ENCODE measurements at regions not wholly inside any gene's neighbourhood (a gene's known extent, or its start where the extent isn't known, plus 50 kb on each side); places are given as distances from the start of the nearest gene placed in this dataset.

DNA sequence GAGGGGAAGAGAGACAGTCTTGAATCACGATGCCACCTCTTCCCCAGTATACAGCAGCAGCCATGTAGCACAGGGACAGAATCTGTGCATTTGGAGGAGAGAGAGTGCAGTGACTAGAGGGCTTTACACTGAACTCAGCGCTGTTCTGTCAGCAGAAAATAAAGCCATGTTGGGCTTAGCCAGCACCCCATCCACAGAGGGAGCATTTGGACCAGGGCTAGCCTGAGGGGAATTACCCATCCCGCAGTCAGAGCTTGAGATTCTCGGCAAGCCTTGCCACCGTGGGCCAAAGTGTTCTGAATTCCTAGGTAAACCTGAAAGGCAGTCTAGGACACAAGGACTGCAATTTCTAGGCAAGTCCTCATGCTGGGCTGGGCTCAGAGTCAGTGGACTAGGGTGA lies 120.4 kb upstream of the CNOT2 start:
- Histone ChIP-seq H3K27me3 (replicated peaks in 1 of 2; ENCODE audit: control insufficient read depth in 2 of 2, extremely low read depth in 1 of 2, insufficient read depth in 2 of 2, low read length in 1 of 2) (no peaks in the 10 kb centered on the region), H3K27ac (ENCODE audit: low read length) (no peak overlapping the region), H3K4me3 (ENCODE audit: control insufficient read depth in 1 of 2, extremely low read depth in 1 of 2, low read length in 1 of 2) (no peak overlapping the region), H3K36me3 (ENCODE audit: control insufficient read depth in 2 of 2, extremely low read depth in 1 of 2, insufficient read depth in 1 of 2, low read length in 1 of 2) (no peaks in the 10 kb centered on the region), H3K9me3 (no peaks in the 10 kb centered on the region), H3K4me1 (ENCODE audit: control insufficient read depth in 1 of 2, extremely low read depth in 1 of 2, insufficient read depth in 2 of 2, low read length in 2 of 2) (no peaks in the 10 kb centered on the region)
- no peaks in the 10 kb centered on the region for H3K36me3 Mint-ChIP-seq
- H3K27me3 Mint-ChIP-seq: peaks cover 0 to 6% of the 10 kb centered on the region in 2 donors
- ATAC-seq (replicated peaks in 1 of 4) (no peak), DNase-seq (no peak)
- H3K4me3 Mint-ChIP-seq: no peak overlapping the region
- H3K27ac Mint-ChIP-seq: no peak overlapping the region
- H3K9me3 Mint-ChIP-seq: no peaks in the 10 kb centered on the region
- 94% methylated on average over 4 of the region's 5 CpGs for WGBS (ENCODE audit: insufficient coverage)
- ChIA-PET POLR2A (no interaction called here), CTCF (no interaction called here)
- H3K4me1 Mint-ChIP-seq: no peaks in the 10 kb centered on the region

- Mint-ChIP-seq H3K36me3 (peaks cover under 1% of the 10 kb centered on the region), H3K27ac (no peak overlapping the region), H3K4me1 (peaks cover 0 to under 1% (median 0%) of the 10 kb centered on the region in 3 donors), H3K9me3 (peaks cover 5 to 6% (median 5%) of the 10 kb centered on the region in 3 donors), H3K4me3 (no peak overlapping the region), H3K27me3 (no peaks in the 10 kb centered on the region)
- no peak overlapping the region for H3K27ac ChIP-seq (ENCODE audit: low read length)
- WGBS (ENCODE audit: insufficient coverage): 40% methylated on average over 1 of the region's 2 CpGs
- DNase-seq: no peak
- no peaks in the 10 kb centered on the region for H3K4me1 ChIP-seq (ENCODE audit: control insufficient read depth in 1 of 2, extremely low read depth in 1 of 2, insufficient read depth in 2 of 2, low read length in 2 of 2)
- POLR2A ChIA-PET: no interaction called here
- ATAC-seq (replicated peaks in 1 of 4): no peak
- CTCF ChIA-PET: interaction anchor here in 1 of 2 donors (0.9 kb wide), 1 partner anchor 15 kb away, joined by 3 read pairs; no protein-coding TSS in a partner anchor
- no peak overlapping the region for H3K4me3 ChIP-seq (ENCODE audit: control insufficient read depth in 1 of 2, extremely low read depth in 1 of 2, low read length in 1 of 2)
- no peaks in the 10 kb centered on the region for H3K36me3 ChIP-seq (ENCODE audit: control insufficient read depth in 2 of 2, extremely low read depth in 1 of 2, insufficient read depth in 1 of 2, low read length in 1 of 2)
- H3K9me3 ChIP-seq: no peaks in the 10 kb centered on the region
- H3K27me3 ChIP-seq (replicated peaks in 1 of 2; ENCODE audit: control insufficient read depth in 2 of 2, extremely low read depth in 1 of 2, insufficient read depth in 2 of 2, low read length in 1 of 2): no peaks in the 10 kb centered on the region
Observed at GRCh38 chr12:70149013-70149412, 94.2 kb upstream of the CNOT2 start.

- H3K27me3 ChIP-seq (replicated peaks in 1 of 2; ENCODE audit: control insufficient read depth in 2 of 2, extremely low read depth in 1 of 2, insufficient read depth in 2 of 2, low read length in 1 of 2): no peaks in the 10 kb centered on the region
- no peak overlapping the region for H3K4me3 Mint-ChIP-seq
- no peak for DNase-seq
Observed at GRCh38 chr12:70149665-70150064, 93.6 kb upstream of the CNOT2 start.

GRCh38 chr12:70150230-70150629 lies 93.0 kb upstream of the CNOT2 start:
- Histone ChIP-seq H3K4me1 (ENCODE audit: control insufficient read depth in 1 of 2, extremely low read depth in 1 of 2, insufficient read depth in 2 of 2, low read length in 2 of 2) (no peaks in the 10 kb centered on the region), H3K9me3 (peaks cover 2% of the 10 kb centered on the region), H3K4me3 (ENCODE audit: control insufficient read depth in 1 of 2, extremely low read depth in 1 of 2, low read length in 1 of 2) (no peak overlapping the region), H3K27ac (ENCODE audit: low read length) (no peak overlapping the region), H3K36me3 (ENCODE audit: control insufficient read depth in 2 of 2, extremely low read depth in 1 of 2, insufficient read depth in 1 of 2, low read length in 1 of 2) (no peaks in the 10 kb centered on the region), H3K27me3 (replicated peaks in 1 of 2; ENCODE audit: control insufficient read depth in 2 of 2, extremely low read depth in 1 of 2, insufficient read depth in 2 of 2, low read length in 1 of 2) (no peaks in the 10 kb centered on the region)
- CTCF ChIA-PET: no interaction called here
- no peak for DNase-seq
- H3K4me3 Mint-ChIP-seq: no peak overlapping the region
- POLR2A ChIA-PET: no interaction called here
- no peaks in the 10 kb centered on the region for H3K27me3 Mint-ChIP-seq
- whole genome bisulfite sequencing (ENCODE audit: insufficient coverage): no CpG with 5 or more reads among the region's 2 CpGs
- ATAC-seq (replicated peaks in 1 of 4): no peak
- peaks cover 3% of the 10 kb centered on the region for H3K36me3 Mint-ChIP-seq
- H3K4me1 Mint-ChIP-seq: peaks cover 0 to 5% (median 0%) of the 10 kb centered on the region in 3 donors
- H3K9me3 Mint-ChIP-seq: peaks cover 5 to 12% (median 10%) of the 10 kb centered on the region in 3 donors
- no peak overlapping the region for H3K27ac Mint-ChIP-seq

More at GRCh38 chr12:70149665-70150064, 93.6 kb upstream of the CNOT2 start:
- Mint-ChIP-seq H3K36me3 (peaks cover 3% of the 10 kb centered on the region), H3K27ac (no peak overlapping the region), H3K4me1 (peaks cover 0 to 5% (median 0%) of the 10 kb centered on the region in 3 donors), H3K9me3 (peaks cover 5 to 10% (median 9%) of the 10 kb centered on the region in 3 donors), H3K27me3 (no peaks in the 10 kb centered on the region)
- no peak overlapping the region for H3K27ac ChIP-seq (ENCODE audit: low read length)
- H3K36me3 ChIP-seq (ENCODE audit: control insufficient read depth in 2 of 2, extremely low read depth in 1 of 2, insufficient read depth in 1 of 2, low read length in 1 of 2): no peaks in the 10 kb centered on the region
- no peaks in the 10 kb centered on the region for H3K9me3 ChIP-seq
- H3K4me3 ChIP-seq (ENCODE audit: control insufficient read depth in 1 of 2, extremely low read depth in 1 of 2, low read length in 1 of 2): no peak overlapping the region
- H3K4me1 ChIP-seq (ENCODE audit: control insufficient read depth in 1 of 2, extremely low read depth in 1 of 2, insufficient read depth in 2 of 2, low read length in 2 of 2): no peaks in the 10 kb centered on the region
- ATAC-seq (replicated peaks in 1 of 4): no peak
- POLR2A ChIA-PET: no interaction called here
- CTCF ChIA-PET: interaction anchor here in 1 of 2 donors (0.9 kb wide), 1 partner anchor 14 kb away, joined by 3 read pairs; no protein-coding TSS in a partner anchor

- H3K27me3 Mint-ChIP-seq: no peaks in the 10 kb centered on the region
- H3K9me3 Mint-ChIP-seq: peaks cover 5 to 17% (median 14%) of the 10 kb centered on the region in 3 donors
- peaks cover 3% of the 10 kb centered on the region for H3K9me3 ChIP-seq
- no peak overlapping the region for H3K27ac Mint-ChIP-seq
- no peak overlapping the region for H3K4me3 Mint-ChIP-seq
- ChIA-PET CTCF (no interaction called here), POLR2A (interaction anchor here in 1 of 2 donors (1.2 kb wide), 1 partner anchor 34 kb away, joined by 3 read pairs; no protein-coding TSS in a partner anchor)
- H3K36me3 Mint-ChIP-seq: peaks cover 3% of the 10 kb centered on the region
- no peak overlapping the region for H3K4me3 ChIP-seq (ENCODE audit: control insufficient read depth in 1 of 2, extremely low read depth in 1 of 2, low read length in 1 of 2)
- H3K27me3 ChIP-seq (replicated peaks in 1 of 2; ENCODE audit: control insufficient read depth in 2 of 2, extremely low read depth in 1 of 2, insufficient read depth in 2 of 2, low read length in 1 of 2): no peaks in the 10 kb centered on the region
- H3K27ac ChIP-seq (ENCODE audit: low read length): no peak overlapping the region
- no peaks in the 10 kb centered on the region for H3K36me3 ChIP-seq (ENCODE audit: control insufficient read depth in 2 of 2, extremely low read depth in 1 of 2, insufficient read depth in 1 of 2, low read length in 1 of 2)
- WGBS (ENCODE audit: insufficient coverage): 65% methylated on average over 3 of the region's 4 CpGs
- no peak for ATAC-seq (replicated peaks in 1 of 4)
- no peak for DNase-seq
- peaks cover 0 to 5% (median 0%) of the 10 kb centered on the region in 3 donors for H3K4me1 Mint-ChIP-seq
- H3K4me1 ChIP-seq (ENCODE audit: control insufficient read depth in 1 of 2, extremely low read depth in 1 of 2, insufficient read depth in 2 of 2, low read length in 2 of 2): no peaks in the 10 kb centered on the region
Observed at GRCh38 chr12:70151993-70152392, 91.2 kb upstream of the CNOT2 start.

DNA sequence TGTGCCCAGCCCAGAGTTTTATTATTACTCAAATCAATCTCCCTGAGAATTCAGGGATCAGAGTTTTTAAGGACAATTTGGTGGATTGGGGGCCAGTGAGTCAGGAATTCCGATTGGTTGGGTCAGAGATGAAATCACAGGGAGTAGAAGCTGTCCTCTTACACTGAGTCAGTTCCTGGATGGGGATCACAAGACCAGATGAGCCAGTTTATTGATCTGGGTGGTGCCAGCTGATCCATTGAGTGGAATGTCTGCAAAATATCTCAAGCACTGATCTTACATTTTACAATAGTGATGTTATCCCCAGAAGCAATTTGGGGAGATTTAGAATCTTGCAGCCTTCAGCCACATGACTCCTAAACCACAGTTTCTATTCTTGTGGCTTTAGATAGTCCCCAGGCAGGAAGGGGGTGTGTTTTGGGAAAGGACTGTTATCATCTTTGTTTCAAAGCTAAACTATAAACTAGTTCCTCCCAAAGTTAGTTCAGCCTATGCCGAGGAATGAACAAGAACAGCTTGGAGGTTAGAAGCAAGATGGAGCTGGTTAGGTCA lies 89.1 kb upstream of the CNOT2 start:
- Histone ChIP-seq H3K4me1 (ENCODE audit: control insufficient read depth in 1 of 2, extremely low read depth in 1 of 2, insufficient read depth in 2 of 2, low read length in 2 of 2) (no peaks in the 10 kb centered on the region), H3K4me3 (ENCODE audit: control insufficient read depth in 1 of 2, extremely low read depth in 1 of 2, low read length in 1 of 2) (no peak overlapping the region), H3K27ac (ENCODE audit: low read length) (no peak overlapping the region), H3K9me3 (peaks cover 3% of the 10 kb centered on the region), H3K36me3 (ENCODE audit: control insufficient read depth in 2 of 2, extremely low read depth in 1 of 2, insufficient read depth in 1 of 2, low read length in 1 of 2) (no peaks in the 10 kb centered on the region), H3K27me3 (replicated peaks in 1 of 2; ENCODE audit: control insufficient read depth in 2 of 2, extremely low read depth in 1 of 2, insufficient read depth in 2 of 2, low read length in 1 of 2) (no peaks in the 10 kb centered on the region)
- peaks cover 4 to 5% of the 10 kb centered on the region in 2 donors for H3K27me3 Mint-ChIP-seq
- H3K36me3 Mint-ChIP-seq: peaks cover 3% of the 10 kb centered on the region
- DNase-seq (no peak), ATAC-seq (replicated peaks in 1 of 4) (no peak)
- H3K4me3 Mint-ChIP-seq: no peak overlapping the region
- H3K27ac Mint-ChIP-seq: no peak overlapping the region
- 40% methylated on average over 1 of the region's 2 CpGs for WGBS (ENCODE audit: insufficient coverage)
- CTCF ChIA-PET: interaction anchor here in 1 of 2 donors (0.6 kb wide), 1 partner anchor 11 kb away, joined by 3 read pairs; no protein-coding TSS in a partner anchor
- H3K4me1 Mint-ChIP-seq: peaks cover 0 to 5% (median 0%) of the 10 kb centered on the region in 3 donors
- peaks cover 8 to 35% (median 22%) of the 10 kb centered on the region in 3 donors for H3K9me3 Mint-ChIP-seq
- POLR2A ChIA-PET: interaction anchor here (0.6 to 0.7 kb wide), 2 partner anchors 127 to 372 kb away, joined by 3 read pairs; no protein-coding TSS in a partner anchor

Measured in T-cell (primary cell).